ENCODE measurements at regions not wholly inside any gene's neighbourhood (a gene's known extent, or its start where the extent isn't known, plus 50 kb on each side); places are given as distances from the start of the nearest gene placed in this dataset.

DNA sequence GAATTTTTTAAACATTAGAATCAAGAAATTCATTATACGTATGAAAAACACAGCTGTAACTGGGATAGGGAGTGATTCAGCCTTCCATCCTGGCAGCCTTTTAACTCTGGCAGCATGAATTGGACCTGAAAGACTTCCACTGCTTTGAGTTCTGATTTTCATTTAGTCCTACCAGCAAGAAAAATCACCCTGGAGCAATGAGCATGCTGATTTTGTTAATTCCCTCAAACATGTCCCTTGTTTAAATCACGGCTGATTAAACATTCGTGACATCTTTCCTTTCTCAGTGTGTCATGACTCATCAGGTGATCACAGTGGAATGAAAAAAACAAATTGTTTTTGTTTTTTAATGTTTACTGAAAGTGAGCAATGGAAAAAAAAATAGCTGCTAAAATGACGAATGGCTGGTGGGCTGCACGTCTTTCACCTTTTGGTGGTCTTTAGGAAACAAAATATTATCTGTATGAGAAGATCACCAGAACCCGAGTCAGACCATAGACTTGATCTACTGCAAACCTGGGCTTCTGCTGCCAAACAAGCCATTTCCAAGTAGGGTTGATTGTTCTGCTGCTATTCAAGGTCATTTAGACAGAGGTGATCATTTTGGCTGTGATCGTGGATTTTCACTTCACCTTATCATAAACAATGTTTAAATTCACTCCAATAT, 67.0 kb upstream of the CAND1 start:
- peaks cover 0 to 6% (median 0%) of the 10 kb centered on the region in 9 donors for H3K27me3 ChIP-seq
- no peaks in the 10 kb centered on the region for H3K4me1 ChIP-seq
- H3K9me3 ChIP-seq, result no peaks in the 10 kb centered on the region
- WGBS, 4 donors, result 59 to 65% (median 61%) methylated on average over 7 of the region's 7 CpGs
- H3K36me3 ChIP-seq, result no peaks in the 10 kb centered on the region
- intact Hi-C loops (cut with DNase I), result no loop called here
- no peak overlapping the region for H3K4me3 ChIP-seq
- ATAC-seq (no peak), DNase-seq (no peak)
- TF ChIP-seq, protein P1, sequence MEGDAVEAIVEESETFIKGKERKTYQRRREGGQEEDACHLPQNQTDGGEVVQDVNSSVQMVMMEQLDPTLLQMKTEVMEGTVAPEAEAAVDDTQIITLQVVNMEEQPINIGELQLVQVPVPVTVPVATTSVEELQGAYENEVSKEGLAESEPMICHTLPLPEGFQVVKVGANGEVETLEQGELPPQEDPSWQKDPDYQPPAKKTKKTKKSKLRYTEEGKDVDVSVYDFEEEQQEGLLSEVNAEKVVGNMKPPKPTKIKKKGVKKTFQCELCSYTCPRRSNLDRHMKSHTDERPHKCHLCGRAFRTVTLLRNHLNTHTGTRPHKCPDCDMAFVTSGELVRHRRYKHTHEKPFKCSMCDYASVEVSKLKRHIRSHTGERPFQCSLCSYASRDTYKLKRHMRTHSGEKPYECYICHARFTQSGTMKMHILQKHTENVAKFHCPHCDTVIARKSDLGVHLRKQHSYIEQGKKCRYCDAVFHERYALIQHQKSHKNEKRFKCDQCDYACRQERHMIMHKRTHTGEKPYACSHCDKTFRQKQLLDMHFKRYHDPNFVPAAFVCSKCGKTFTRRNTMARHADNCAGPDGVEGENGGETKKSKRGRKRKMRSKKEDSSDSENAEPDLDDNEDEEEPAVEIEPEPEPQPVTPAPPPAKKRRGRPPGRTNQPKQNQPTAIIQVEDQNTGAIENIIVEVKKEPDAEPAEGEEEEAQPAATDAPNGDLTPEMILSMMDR (IDR thresholded peaks at IDR 0.05), result no peak
- no peak for TF ChIP-seq POLR2A (IDR thresholded peaks at IDR 0.05)
- H3K27ac ChIP-seq, result no peak overlapping the region

GRCh38 chr12:67202678-67203012, 66.5 kb upstream of the CAND1 start:
- no peak for ATAC-seq
- TF ChIP-seq, protein P1 (IDR thresholded peaks at IDR 0.05), result no peak
- TF ChIP-seq POLR2A (IDR thresholded peaks at IDR 0.05), result no peak
- 69 to 87% (median 78%) methylated on average over 3 of the region's 3 CpGs for WGBS, 4 donors
- Histone ChIP-seq H3K27ac (no peak overlapping the region), H3K4me1 (no peaks in the 10 kb centered on the region), H3K27me3 (peaks cover 0 to 6% (median 0%) of the 10 kb centered on the region in 9 donors), H3K36me3 (no peaks in the 10 kb centered on the region), H3K4me3 (no peak overlapping the region), H3K9me3 (no peaks in the 10 kb centered on the region)
- no peak for DNase-seq
- intact Hi-C loops (cut with DNase I), result no loop called here

DNA sequence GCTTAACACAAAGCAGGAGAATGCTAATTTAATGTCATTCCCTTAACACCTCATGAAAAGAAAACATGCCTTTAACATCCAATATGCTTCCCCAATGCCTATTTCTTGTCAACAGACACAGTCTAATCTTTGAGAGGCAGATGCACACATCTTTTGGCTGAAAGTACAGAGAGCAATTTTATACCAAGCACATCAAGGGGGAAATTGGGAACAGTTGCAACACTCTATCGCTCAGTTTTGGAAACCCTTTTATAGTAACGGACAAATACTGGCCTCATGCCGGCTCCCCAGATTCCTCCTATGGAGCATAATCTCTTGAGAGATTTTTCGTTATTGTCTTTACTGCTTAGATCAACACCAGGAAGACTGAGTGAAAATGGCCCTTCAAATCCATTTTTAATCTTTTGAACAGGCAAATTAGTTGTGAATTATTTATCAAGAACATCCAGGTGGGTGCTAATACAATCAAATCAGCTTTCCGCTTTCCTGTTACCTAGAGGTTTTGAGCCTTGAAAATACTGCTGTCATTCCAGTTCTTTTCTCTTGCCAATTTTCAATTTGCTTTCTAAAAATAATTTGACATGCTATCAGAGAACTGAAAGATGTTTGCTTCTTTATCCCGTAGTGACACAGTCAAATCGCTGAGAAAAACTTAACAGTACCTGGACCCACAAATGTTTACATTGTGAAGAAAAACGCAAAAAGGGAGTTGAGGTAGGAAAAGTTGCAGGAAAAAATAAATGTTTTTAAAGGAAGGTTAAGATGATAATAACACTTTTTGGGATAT, 60.7 kb upstream of the CAND1 start:
- no peaks in the 10 kb centered on the region for H3K36me3 ChIP-seq
- 44 to 56% (median 50%) methylated on average over 8 of the region's 8 CpGs for WGBS, 4 donors
- no peak overlapping the region for H3K4me3 ChIP-seq
- DNase-seq (no peak), ATAC-seq (peak in 2 of 4 donors; percentile 46 to 55)
- TF ChIP-seq POLR2A (IDR thresholded peaks at IDR 0.05), result no peak
- TF ChIP-seq, protein P1 (IDR thresholded peaks at IDR 0.05), result no peak
- no peak overlapping the region for H3K27ac ChIP-seq
- peaks cover 0 to 3% (median 0%) of the 10 kb centered on the region in 12 donors for H3K4me1 ChIP-seq
- intact Hi-C loops (cut with DNase I), result no loop called here
- H3K9me3 ChIP-seq, result no peaks in the 10 kb centered on the region
- peaks cover 0 to 7% (median 0%) of the 10 kb centered on the region in 9 donors for H3K27me3 ChIP-seq

GRCh38 chr12:67211029-67211428, 58.1 kb upstream of the CAND1 start:
- TF ChIP-seq, protein P1 (IDR thresholded peaks at IDR 0.05), result no peak
- no peak for TF ChIP-seq POLR2A (IDR thresholded peaks at IDR 0.05)
- intact Hi-C loops (cut with DNase I), result loop anchor here in 1 of 10 donors (10.0 kb wide), 2 partner anchors 186 to 516 kb away; no protein-coding TSS in a partner anchor
- 74 to 79% (median 76%) methylated on average over 5 of the region's 5 CpGs for WGBS, 4 donors

More at GRCh38 chr12:67211029-67211428, 58.1 kb upstream of the CAND1 start:
- H3K27ac ChIP-seq, result no peak overlapping the region
- H3K4me1 ChIP-seq, result peaks cover 0 to 3% (median 0%) of the 10 kb centered on the region in 12 donors
- DNase-seq, result no peak
- ATAC-seq, result no peak
- no peak overlapping the region for H3K4me3 ChIP-seq
- H3K36me3 ChIP-seq, result no peaks in the 10 kb centered on the region
- H3K9me3 ChIP-seq, result no peaks in the 10 kb centered on the region
- H3K27me3 ChIP-seq, result peaks cover 0 to 7% (median 0%) of the 10 kb centered on the region in 9 donors
